ENCODE measurements at regions not wholly inside any gene's neighbourhood (a gene's known extent, or its start where the extent isn't known, plus 50 kb on each side); places are given as distances from the start of the nearest gene placed in this dataset.

DNA sequence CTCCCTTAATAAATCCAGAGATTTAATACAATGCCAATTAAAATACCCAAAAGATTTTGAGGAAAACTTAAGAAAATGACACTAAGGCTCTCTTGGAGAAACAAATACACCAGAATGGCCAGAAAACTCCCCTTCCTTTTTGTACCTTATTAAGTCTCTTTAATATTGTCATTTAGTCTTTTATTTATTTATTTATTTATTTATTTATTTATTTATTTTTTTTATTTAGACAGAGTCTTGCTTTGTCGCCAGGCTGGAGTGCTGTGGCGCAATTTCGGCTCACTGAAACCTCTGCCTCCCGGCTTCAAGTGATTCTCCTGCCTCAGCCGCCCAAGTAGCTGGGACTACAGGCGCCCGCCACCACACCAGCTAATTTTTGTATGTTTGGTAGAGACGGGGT, 210.6 kb downstream of the DACT1 start (continued):
- TF ChIP-seq BCLAF1 (IDR thresholded peaks at IDR 0.05) (no peak), CTCF (IDR thresholded peaks at IDR 0.05 in 2 of 3, conservative IDR thresholded peaks at IDR 0.05 in 1 of 3; ENCODE audit: control insufficient read depth in 2 of 3, extremely low read depth in 1 of 3, insufficient read depth in 1 of 3, low read depth in 3 of 3, low read length in 3 of 3) (no peak)

DNA sequence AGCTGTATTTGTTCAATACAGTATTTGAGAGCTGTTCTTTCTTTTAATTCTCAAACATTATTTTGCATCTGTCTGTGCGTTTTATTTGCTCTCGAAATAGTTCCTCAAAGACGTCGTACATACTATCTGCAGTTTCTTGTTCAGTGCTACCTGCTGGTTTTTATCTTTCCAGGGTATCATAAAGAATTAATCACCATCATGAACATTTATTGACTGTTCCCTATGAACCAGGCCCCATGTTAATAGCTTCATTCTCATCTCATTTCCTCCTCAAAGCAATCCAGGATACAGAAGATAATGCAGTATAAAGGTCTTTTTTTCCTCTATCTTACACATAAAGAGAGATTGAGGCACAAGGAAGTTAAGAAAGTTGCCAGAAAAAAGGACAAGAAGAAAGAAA, 211.8 kb downstream of the DACT1 start:
- FAIRE-seq, result no peak
- Histone ChIP-seq H3K27ac (ENCODE audit: control insufficient read depth, insufficient read depth) (no peak overlapping the region), H3K79me2 (ENCODE audit: control insufficient read depth, insufficient read depth, low read length) (no peaks in the 10 kb centered on the region), H4K20me1 (ENCODE audit: control insufficient read depth, insufficient read depth) (no peaks in the 10 kb centered on the region), H3K9ac (ENCODE audit: control insufficient read depth, insufficient read depth, low read length) (no peak overlapping the region), H3K27me3 (replicated peaks in 1 of 2; ENCODE audit: control insufficient read depth in 2 of 2, insufficient read depth in 2 of 2, low read length in 1 of 2) (no peaks in the 10 kb centered on the region), H3K4me1 (ENCODE audit: control insufficient read depth, insufficient read depth, low read length) (no peaks in the 10 kb centered on the region), H3K36me3 (ENCODE audit: control insufficient read depth in 2 of 2, insufficient read depth in 2 of 2, low read length in 1 of 2) (no peaks in the 10 kb centered on the region), H3K4me3 (no peak overlapping the region), H3K4me2 (ENCODE audit: control insufficient read depth, insufficient read depth) (no peak overlapping the region), H2AFZ (ENCODE audit: control insufficient read depth, low read depth, low read length) (no peak overlapping the region), H3K9me3 (replicated peaks; ENCODE audit: control insufficient read depth, insufficient read depth, low read length) (no peaks in the 10 kb centered on the region)
- intact Hi-C loops (cut with micrococcal nuclease; ENCODE audit: unreplicated experiment) (no loop called here), in situ Hi-C loops (cut with MboI) (no loop called here)
- ChIA-PET CTCF (interaction anchor here (0.8 to 1.7 kb wide), 3 partner anchors 10 to 206 kb away, joined by 3 to 4 read pairs (median 3); no protein-coding TSS in a partner anchor), SMC1A (ENCODE audit: uncharacterized antibody, unreplicated experiment) (interaction anchor here (0.6 to 1.2 kb wide), 3 partner anchors 9 to 22 kb away, joined by 3 to 4 read pairs (median 3); no protein-coding TSS in a partner anchor), POLR2A (no interaction called here), RAD21 (ENCODE audit: unreplicated experiment) (interaction anchor here (1.1 kb wide), 1 partner anchor 14 kb away, joined by 3 read pairs; no protein-coding TSS in a partner anchor)
- BruUV-seq (replicated peaks), result no TSS peak
- DNase-seq (ENCODE audit: low read depth, low spot score), result no peak
- no peak for ATAC-seq
- 70% methylated on average over 4 of the region's 4 CpGs for WGBS (ENCODE audit: insufficient coverage, insufficient replicate concordance, low lambda C conversion rate, missing lambda C conversion rate)
- TF ChIP-seq ZSCAN29 (IDR thresholded peaks at IDR 0.05) (no peak), TCF3 (IDR thresholded peaks at IDR 0.05; ENCODE audit: borderline replicate concordance, insufficient read depth, low read depth, low read length) (no peak), IKZF2 (IDR thresholded peaks at IDR 0.05) (no peak), EED (IDR thresholded peaks at IDR 0.05; ENCODE audit: low read depth) (no peak), STAT3 (IDR thresholded peaks at IDR 0.05; ENCODE audit: low read depth, low read length) (no peak), NRF1 (conservative IDR thresholded peaks at IDR 0.05; ENCODE audit: low read depth, low read length) (no peak), RAD21 (IDR thresholded peaks at IDR 0.05; ENCODE audit: insufficient read depth, low read depth, low read length) (no peak), NR2C2 (IDR thresholded peaks at IDR 0.05; ENCODE audit: borderline replicate concordance, control insufficient read depth, insufficient read length, low read depth) (no peak)
- TF ChIP-seq, protein P1, sequence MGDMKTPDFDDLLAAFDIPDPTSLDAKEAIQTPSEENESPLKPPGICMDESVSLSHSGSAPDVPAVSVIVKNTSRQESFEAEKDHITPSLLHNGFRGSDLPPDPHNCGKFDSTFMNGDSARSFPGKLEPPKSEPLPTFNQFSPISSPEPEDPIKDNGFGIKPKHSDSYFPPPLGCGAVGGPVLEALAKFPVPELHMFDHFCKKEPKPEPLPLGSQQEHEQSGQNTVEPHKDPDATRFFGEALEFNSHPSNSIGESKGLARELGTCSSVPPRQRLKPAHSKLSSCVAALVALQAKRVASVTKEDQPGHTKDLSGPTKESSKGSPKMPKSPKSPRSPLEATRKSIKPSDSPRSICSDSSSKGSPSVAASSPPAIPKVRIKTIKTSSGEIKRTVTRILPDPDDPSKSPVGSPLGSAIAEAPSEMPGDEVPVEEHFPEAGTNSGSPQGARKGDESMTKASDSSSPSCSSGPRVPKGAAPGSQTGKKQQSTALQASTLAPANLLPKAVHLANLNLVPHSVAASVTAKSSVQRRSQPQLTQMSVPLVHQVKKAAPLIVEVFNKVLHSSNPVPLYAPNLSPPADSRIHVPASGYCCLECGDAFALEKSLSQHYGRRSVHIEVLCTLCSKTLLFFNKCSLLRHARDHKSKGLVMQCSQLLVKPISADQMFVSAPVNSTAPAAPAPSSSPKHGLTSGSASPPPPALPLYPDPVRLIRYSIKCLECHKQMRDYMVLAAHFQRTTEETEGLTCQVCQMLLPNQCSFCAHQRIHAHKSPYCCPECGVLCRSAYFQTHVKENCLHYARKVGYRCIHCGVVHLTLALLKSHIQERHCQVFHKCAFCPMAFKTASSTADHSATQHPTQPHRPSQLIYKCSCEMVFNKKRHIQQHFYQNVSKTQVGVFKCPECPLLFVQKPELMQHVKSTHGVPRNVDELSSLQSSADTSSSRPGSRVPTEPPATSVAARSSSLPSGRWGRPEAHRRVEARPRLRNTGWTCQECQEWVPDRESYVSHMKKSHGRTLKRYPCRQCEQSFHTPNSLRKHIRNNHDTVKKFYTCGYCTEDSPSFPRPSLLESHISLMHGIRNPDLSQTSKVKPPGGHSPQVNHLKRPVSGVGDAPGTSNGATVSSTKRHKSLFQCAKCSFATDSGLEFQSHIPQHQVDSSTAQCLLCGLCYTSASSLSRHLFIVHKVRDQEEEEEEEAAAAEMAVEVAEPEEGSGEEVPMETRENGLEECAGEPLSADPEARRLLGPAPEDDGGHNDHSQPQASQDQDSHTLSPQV (IDR thresholded peaks at IDR 0.05), result no peak

Data from GM12878 (cell line).